ENCODE measurements at regions not wholly inside any gene's neighbourhood (a gene's known extent, or its start where the extent isn't known, plus 50 kb on each side); places are given as distances from the start of the nearest gene placed in this dataset.

DNA sequence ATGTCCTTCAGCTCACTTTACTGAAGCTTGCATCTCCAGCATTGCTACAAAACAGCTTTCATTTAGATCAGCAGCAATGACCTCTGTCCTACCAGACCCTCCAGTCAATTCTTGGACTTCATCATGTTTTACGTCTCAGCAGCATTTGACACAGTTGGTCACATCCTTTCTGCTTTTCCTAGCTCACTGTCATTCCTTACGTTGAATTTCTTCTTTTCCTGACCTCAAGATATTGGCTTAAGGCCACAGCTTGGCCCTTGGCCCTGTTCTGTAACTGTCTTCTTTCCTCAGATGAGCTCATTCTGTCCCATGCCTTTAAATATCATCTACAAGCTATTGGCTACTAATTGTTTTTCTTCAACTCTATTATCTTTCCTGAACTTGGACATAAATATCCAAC lies 576.2 kb upstream of the KCNMB2 start:
- TF ChIP-seq, protein P1, sequence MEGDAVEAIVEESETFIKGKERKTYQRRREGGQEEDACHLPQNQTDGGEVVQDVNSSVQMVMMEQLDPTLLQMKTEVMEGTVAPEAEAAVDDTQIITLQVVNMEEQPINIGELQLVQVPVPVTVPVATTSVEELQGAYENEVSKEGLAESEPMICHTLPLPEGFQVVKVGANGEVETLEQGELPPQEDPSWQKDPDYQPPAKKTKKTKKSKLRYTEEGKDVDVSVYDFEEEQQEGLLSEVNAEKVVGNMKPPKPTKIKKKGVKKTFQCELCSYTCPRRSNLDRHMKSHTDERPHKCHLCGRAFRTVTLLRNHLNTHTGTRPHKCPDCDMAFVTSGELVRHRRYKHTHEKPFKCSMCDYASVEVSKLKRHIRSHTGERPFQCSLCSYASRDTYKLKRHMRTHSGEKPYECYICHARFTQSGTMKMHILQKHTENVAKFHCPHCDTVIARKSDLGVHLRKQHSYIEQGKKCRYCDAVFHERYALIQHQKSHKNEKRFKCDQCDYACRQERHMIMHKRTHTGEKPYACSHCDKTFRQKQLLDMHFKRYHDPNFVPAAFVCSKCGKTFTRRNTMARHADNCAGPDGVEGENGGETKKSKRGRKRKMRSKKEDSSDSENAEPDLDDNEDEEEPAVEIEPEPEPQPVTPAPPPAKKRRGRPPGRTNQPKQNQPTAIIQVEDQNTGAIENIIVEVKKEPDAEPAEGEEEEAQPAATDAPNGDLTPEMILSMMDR (IDR thresholded peaks at IDR 0.05) = no peak
- TF ChIP-seq EZH2 (IDR thresholded peaks at IDR 0.05; ENCODE audit: borderline replicate concordance, insufficient read depth, low read depth, low read length, poor library complexity, severe bottlenecking) = no peak
